Stomach (tissue), 4 donors: ENCODE measurements at regions not wholly inside any gene's neighbourhood (a gene's known extent, or its start where the extent isn't known, plus 50 kb on each side); places are given as distances from the start of the nearest gene placed in this dataset.

ENCODE experiments used
- POLR2A ChIP-seq, 4 donors: fragments of 450-650 bp; IDR thresholded peaks; one replicate each; pipeline ENCODE4 v1.6.1; 2016; ENCODE audit warnings: antibody characterized with exemption in 4 of 4, control low read depth in 2 of 4, mild to moderate bottlenecking in 1 of 4, moderate library complexity in 1 of 4
- POLR2AphosphoS5 ChIP-seq, 3 donors: sonication (generic); formaldehyde crosslinking; IDR thresholded peaks; one replicate each; pipeline ENCODE4 v1.6.1; 2016; ENCODE audit warnings: antibody characterized with exemption in 3 of 3
- TF ChIP-seq, protein P1 (sequence below), 7 experiments: fragments of 450-650 bp in 4 of 7; fragments of 200-600 bp in 3 of 7; sonication (generic) in 3 of 7; IDR thresholded peaks; one replicate each; pipeline ENCODE4 v1.5.1; 2016 to 2019; ENCODE audit warnings: antibody characterized with exemption in 7 of 7, control low read depth in 2 of 7, mild to moderate bottlenecking in 1 of 7

DNA sequence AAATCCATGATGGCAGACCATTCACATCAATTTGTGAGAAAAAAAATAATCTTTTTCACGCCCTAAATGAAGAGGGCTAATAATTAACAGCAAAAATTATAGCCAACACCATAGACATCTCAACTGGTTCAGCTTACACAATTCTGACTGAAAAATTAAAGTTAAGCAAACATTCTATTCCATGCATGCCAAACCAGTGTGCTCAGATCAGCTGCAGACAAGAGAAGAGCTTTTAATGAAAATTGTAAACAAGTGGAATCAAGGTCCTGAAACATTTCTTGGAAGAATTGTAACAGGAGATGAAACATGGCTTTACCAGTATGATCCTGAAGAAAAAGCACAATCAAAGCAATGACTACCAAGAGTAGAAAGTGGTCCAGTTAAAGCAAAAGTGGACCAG is 710.4 kb downstream of the EPHA7 start:
- TF ChIP-seq, protein P1, sequence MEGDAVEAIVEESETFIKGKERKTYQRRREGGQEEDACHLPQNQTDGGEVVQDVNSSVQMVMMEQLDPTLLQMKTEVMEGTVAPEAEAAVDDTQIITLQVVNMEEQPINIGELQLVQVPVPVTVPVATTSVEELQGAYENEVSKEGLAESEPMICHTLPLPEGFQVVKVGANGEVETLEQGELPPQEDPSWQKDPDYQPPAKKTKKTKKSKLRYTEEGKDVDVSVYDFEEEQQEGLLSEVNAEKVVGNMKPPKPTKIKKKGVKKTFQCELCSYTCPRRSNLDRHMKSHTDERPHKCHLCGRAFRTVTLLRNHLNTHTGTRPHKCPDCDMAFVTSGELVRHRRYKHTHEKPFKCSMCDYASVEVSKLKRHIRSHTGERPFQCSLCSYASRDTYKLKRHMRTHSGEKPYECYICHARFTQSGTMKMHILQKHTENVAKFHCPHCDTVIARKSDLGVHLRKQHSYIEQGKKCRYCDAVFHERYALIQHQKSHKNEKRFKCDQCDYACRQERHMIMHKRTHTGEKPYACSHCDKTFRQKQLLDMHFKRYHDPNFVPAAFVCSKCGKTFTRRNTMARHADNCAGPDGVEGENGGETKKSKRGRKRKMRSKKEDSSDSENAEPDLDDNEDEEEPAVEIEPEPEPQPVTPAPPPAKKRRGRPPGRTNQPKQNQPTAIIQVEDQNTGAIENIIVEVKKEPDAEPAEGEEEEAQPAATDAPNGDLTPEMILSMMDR (IDR thresholded peaks at IDR 0.05): no peak
- TF ChIP-seq POLR2AphosphoS5 (IDR thresholded peaks at IDR 0.05) (no peak), POLR2A (IDR thresholded peaks at IDR 0.05) (no peak)
